MM.1S (cell line): ENCODE measurements at regions not wholly inside any gene's neighbourhood (a gene's known extent, or its start where the extent isn't known, plus 50 kb on each side); places are given as distances from the start of the nearest gene placed in this dataset.

Experiments
- DNase-seq: peaks from one replicate; pipeline ENCODE4 v3.0.0-alpha.2; 2015
- H2AFZ ChIP-seq: fragments of 300-600 bp; sonication (generic); 2 replicates; pipeline ENCODE4 v1.6.0; 2016; ENCODE audit warnings: antibody characterized with exemption, low read length
- H3F3A ChIP-seq: fragments of 300-600 bp; sonication (generic); 2 replicates; pipeline ENCODE4 v1.6.1; 2016; ENCODE audit warnings: mild to moderate bottlenecking, antibody characterized with exemption, low read length, moderate library complexity, mixed read lengths; ENCODE audit not compliant: insufficient read depth
- H3K27ac ChIP-seq: fragments of 300-600 bp; sonication (generic); 2 replicates; pipeline ENCODE4 v1.5.1; 2016; ENCODE audit warnings: mild to moderate bottlenecking, low read length
- H3K27me3 ChIP-seq: fragments of 300-600 bp; sonication (generic); replicated peaks from 2 replicates; pipeline ENCODE4 v1.6.0; 2016; ENCODE audit warnings: low read length; ENCODE audit not compliant: insufficient read depth
- H3K36me3 ChIP-seq: fragments of 300-600 bp; sonication (generic); replicated peaks from 2 replicates; pipeline ENCODE4 v1.6.1; 2016; ENCODE audit warnings: mild to moderate bottlenecking, low read length, mixed read lengths; ENCODE audit not compliant: insufficient read depth
- H3K4me1 ChIP-seq: fragments of 300-600 bp; sonication (generic); 2 replicates; pipeline ENCODE4 v1.6.1; 2016; ENCODE audit warnings: low read length, mixed read lengths
- H3K4me2 ChIP-seq: fragments of 300-600 bp; sonication (generic); 2 replicates; pipeline ENCODE4 v1.6.0; 2016; ENCODE audit warnings: low read depth, low read length
- H3K4me3 ChIP-seq: fragments of 300-600 bp; sonication (generic); 2 replicates; pipeline ENCODE4 v1.5.1; 2016; ENCODE audit warnings: low read length, mixed read lengths
- H3K79me2 ChIP-seq: fragments of 300-600 bp; sonication (generic); 2 replicates; pipeline ENCODE4 v1.6.1; 2016; ENCODE audit warnings: mixed run types, low read length, mixed read lengths
- H3K9ac ChIP-seq: fragments of 300-600 bp; sonication (generic); 2 replicates; pipeline ENCODE4 v1.6.1; 2016; ENCODE audit warnings: low read length, mixed read lengths
- H3K9me2 ChIP-seq: fragments of 300-600 bp; sonication (generic); replicated peaks from 2 replicates; pipeline ENCODE4 v1.6.1; 2016; ENCODE audit warnings: mild to moderate bottlenecking, low read length, mixed read lengths; ENCODE audit not compliant: insufficient read depth
- H3K9me3 ChIP-seq: fragments of 300-600 bp; sonication (generic); replicated peaks from 2 replicates; pipeline ENCODE4 v1.6.1; 2016; ENCODE audit warnings: mild to moderate bottlenecking, low read length, mixed read lengths; ENCODE audit not compliant: insufficient read depth
- H4K20me1 ChIP-seq: fragments of 300-600 bp; sonication (generic); 2 replicates; pipeline ENCODE4 v1.6.1; 2016; ENCODE audit warnings: mild to moderate bottlenecking, low read length, moderate library complexity, mixed read lengths; ENCODE audit not compliant: insufficient read depth
- EZH2 ChIP-seq: fragments of 300-600 bp; sonication (generic); optimal IDR thresholded peaks from 2 replicates; pipeline ENCODE3; 2017; ENCODE audit warnings: low read depth, mild to moderate bottlenecking, antibody characterized with exemption, low read length, mixed read lengths
- EZH2phosphoT487 ChIP-seq: fragments of 300-600 bp; sonication (generic); IDR thresholded peaks from 2 replicates; pipeline ENCODE4 v1.6.1; 2018; ENCODE audit warnings: antibody characterized with exemption, low read length
- TF ChIP-seq, protein P1 (sequence below): fragments of 300-600 bp; sonication (generic); IDR thresholded peaks from 2 replicates; pipeline ENCODE4 v1.5.1; 2016; ENCODE audit warnings: antibody characterized with exemption, low read length, mixed read lengths

- Histone ChIP-seq H3F3A (peaks cover 14% of the 10 kb centered on the region), H3K27me3 (no peaks in the 10 kb centered on the region), H3K4me2 (no peak overlapping the region), H3K9me3 (no peaks in the 10 kb centered on the region), H3K36me3 (no peaks in the 10 kb centered on the region), H3K9me2 (no peaks in the 10 kb centered on the region), H3K4me1 (peaks cover 30% of the 10 kb centered on the region), H2AFZ (no peak overlapping the region), H3K79me2 (no peaks in the 10 kb centered on the region), H4K20me1 (no peaks in the 10 kb centered on the region), H3K9ac (no peak overlapping the region), H3K27ac (no peak overlapping the region), H3K4me3 (no peak overlapping the region)
- TF ChIP-seq EZH2, result no peak
- TF ChIP-seq, protein P1, sequence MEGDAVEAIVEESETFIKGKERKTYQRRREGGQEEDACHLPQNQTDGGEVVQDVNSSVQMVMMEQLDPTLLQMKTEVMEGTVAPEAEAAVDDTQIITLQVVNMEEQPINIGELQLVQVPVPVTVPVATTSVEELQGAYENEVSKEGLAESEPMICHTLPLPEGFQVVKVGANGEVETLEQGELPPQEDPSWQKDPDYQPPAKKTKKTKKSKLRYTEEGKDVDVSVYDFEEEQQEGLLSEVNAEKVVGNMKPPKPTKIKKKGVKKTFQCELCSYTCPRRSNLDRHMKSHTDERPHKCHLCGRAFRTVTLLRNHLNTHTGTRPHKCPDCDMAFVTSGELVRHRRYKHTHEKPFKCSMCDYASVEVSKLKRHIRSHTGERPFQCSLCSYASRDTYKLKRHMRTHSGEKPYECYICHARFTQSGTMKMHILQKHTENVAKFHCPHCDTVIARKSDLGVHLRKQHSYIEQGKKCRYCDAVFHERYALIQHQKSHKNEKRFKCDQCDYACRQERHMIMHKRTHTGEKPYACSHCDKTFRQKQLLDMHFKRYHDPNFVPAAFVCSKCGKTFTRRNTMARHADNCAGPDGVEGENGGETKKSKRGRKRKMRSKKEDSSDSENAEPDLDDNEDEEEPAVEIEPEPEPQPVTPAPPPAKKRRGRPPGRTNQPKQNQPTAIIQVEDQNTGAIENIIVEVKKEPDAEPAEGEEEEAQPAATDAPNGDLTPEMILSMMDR, result no peak
- no peak for TF ChIP-seq EZH2phosphoT487
- no peak for DNase-seq
Measured at GRCh38 chrX:120746153-120746552, 116.3 kb upstream of the C1GALT1C1 start.

- Histone ChIP-seq H3F3A (0 out of 2 replicates have a peak, but pooled peaks cover 3% of the 10 kb centered on the region), H3K4me1 (peaks cover 13% of the 10 kb centered on the region), H3K9me2 (no peaks in the 10 kb centered on the region), H3K27ac (no peak overlapping the region), H3K9ac (no peak overlapping the region), H3K4me3 (no peak overlapping the region), H2AFZ (no peak overlapping the region), H3K79me2 (no peaks in the 10 kb centered on the region), H3K36me3 (no peaks in the 10 kb centered on the region), H4K20me1 (no peaks in the 10 kb centered on the region), H3K9me3 (no peaks in the 10 kb centered on the region), H3K4me2 (no peak overlapping the region), H3K27me3 (no peaks in the 10 kb centered on the region)
- no peak for DNase-seq
- TF ChIP-seq EZH2phosphoT487 (no peak), EZH2 (no peak)
- TF ChIP-seq, protein P1, result no peak
Measured at GRCh38 chrX:120742946-120743665, 113.3 kb upstream of the C1GALT1C1 start.

DNA sequence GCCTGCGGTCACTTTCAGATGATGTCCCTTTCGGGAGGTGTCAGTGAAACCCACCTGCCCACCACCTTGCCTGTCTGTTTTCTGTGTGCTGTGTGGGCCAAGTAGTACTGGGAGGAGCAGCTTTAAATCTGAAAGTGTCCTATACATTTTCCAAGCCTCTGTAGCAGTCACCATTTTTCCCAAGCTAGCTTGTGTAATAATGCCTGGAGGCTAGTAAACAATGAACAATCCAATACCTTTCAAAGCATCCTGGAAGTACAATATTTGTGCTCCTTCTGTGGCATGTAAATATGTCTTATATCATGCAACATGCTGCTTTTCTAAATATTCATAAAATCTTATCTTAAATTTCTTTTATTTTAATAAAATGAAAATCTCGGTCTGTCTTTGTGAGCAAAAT lies 111.6 kb upstream of the C1GALT1C1 start:
- no peak overlapping the region for H3K4me2 ChIP-seq
- H3K9ac ChIP-seq, result no peak overlapping the region
- H3K79me2 ChIP-seq, result no peaks in the 10 kb centered on the region
- H3K36me3 ChIP-seq, result no peaks in the 10 kb centered on the region
- H3K27ac ChIP-seq, result no peak overlapping the region
- H2AFZ ChIP-seq, result no peak overlapping the region
- H3K9me3 ChIP-seq, result no peaks in the 10 kb centered on the region
- TF ChIP-seq EZH2 (no peak), EZH2phosphoT487 (no peak)
- TF ChIP-seq, protein P1, result no peak
- no peaks in the 10 kb centered on the region for H3K9me2 ChIP-seq
- no peak overlapping the region for H3K4me3 ChIP-seq
- no peaks in the 10 kb centered on the region for H3F3A ChIP-seq
- no peaks in the 10 kb centered on the region for H4K20me1 ChIP-seq
- DNase-seq, result no peak
- H3K27me3 ChIP-seq, result no peaks in the 10 kb centered on the region
- peaks cover 9% of the 10 kb centered on the region for H3K4me1 ChIP-seq
